ENCODE measurements at regions not wholly inside any gene's neighbourhood (a gene's known extent, or its start where the extent isn't known, plus 50 kb on each side); places are given as distances from the start of the nearest gene placed in this dataset.

DNA sequence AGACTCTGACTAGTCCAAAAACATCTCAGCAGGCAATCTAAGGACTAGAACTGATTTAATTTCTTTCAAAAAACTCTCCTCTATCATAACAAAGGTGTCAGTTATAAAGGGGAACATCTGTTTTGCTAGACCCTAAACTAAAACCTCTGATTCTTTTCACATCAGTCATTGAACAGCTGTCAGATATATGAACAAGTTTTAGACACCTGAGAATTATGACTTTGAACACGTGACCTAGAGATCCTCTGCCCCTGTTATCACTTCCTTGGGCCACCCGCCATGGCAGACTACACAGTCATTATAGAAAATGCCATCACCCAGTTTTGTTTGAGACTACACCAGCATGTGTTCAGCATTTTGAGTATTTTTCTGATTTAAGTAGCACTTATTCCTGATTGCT, 282.3 kb upstream of the TBL1XR1 start:
- Histone ChIP-seq H3K27ac (peak overlapping the region; percentile 6 to 87 (median 84)), H3K4me1 (peaks cover 19 to 57% (median 20%) of the 10 kb centered on the region in 3 donors)

DNA sequence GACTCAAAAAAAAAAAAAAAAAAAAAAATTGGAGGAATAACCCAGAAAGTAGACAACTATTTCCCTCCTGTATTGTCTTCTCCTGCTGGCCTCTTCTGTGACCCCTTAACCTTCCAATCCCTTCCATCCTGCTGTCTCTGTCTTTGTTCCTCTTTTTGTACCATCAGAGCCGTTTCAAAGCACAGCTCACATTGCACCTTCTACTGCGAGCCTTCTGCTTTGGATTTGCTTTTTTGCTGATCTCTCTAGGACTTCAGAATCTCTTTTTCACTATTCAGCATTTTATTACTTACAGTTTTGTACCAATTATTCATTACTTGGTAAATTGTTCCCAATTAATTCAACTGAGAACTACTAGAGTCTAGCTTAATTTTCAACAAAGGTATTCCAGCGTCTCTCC, 284.0 kb upstream of the TBL1XR1 start:
- H3K4me1 ChIP-seq: peaks cover 19 to 52% (median 20%) of the 10 kb centered on the region in 3 donors
- no peak overlapping the region for H3K27ac ChIP-seq
- no peak for DNase-seq
- H3K9me3 ChIP-seq: no peaks in the 10 kb centered on the region
- 81 to 86% methylated on average over 3 of the region's 3 CpGs for WGBS, 2 donors
- no peak overlapping the region for H3K4me3 ChIP-seq
- no peaks in the 10 kb centered on the region for H3K27me3 ChIP-seq
- no peaks in the 10 kb centered on the region for H3K36me3 ChIP-seq
- no peak for TF ChIP-seq POLR2A (IDR thresholded peaks at IDR 0.05)
- TF ChIP-seq, protein P1, sequence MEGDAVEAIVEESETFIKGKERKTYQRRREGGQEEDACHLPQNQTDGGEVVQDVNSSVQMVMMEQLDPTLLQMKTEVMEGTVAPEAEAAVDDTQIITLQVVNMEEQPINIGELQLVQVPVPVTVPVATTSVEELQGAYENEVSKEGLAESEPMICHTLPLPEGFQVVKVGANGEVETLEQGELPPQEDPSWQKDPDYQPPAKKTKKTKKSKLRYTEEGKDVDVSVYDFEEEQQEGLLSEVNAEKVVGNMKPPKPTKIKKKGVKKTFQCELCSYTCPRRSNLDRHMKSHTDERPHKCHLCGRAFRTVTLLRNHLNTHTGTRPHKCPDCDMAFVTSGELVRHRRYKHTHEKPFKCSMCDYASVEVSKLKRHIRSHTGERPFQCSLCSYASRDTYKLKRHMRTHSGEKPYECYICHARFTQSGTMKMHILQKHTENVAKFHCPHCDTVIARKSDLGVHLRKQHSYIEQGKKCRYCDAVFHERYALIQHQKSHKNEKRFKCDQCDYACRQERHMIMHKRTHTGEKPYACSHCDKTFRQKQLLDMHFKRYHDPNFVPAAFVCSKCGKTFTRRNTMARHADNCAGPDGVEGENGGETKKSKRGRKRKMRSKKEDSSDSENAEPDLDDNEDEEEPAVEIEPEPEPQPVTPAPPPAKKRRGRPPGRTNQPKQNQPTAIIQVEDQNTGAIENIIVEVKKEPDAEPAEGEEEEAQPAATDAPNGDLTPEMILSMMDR (IDR thresholded peaks at IDR 0.05): no peak
- intact Hi-C loops (cut with DNase I): no loop called here

More for the DNA sequence above, 282.3 kb upstream of the TBL1XR1 start:
- H3K9me3 ChIP-seq: no peaks in the 10 kb centered on the region
- no peaks in the 10 kb centered on the region for H3K36me3 ChIP-seq
- intact Hi-C loops (cut with DNase I): no loop called here
- 91 to 96% methylated on average over 2 of the region's 2 CpGs for whole genome bisulfite sequencing, 2 donors
- H3K4me3 ChIP-seq: no peak overlapping the region
- TF ChIP-seq, protein P1 (IDR thresholded peaks at IDR 0.05): no peak
- no peak for TF ChIP-seq POLR2A (IDR thresholded peaks at IDR 0.05)
- H3K27me3 ChIP-seq: no peaks in the 10 kb centered on the region
- no peak for DNase-seq

DNA sequence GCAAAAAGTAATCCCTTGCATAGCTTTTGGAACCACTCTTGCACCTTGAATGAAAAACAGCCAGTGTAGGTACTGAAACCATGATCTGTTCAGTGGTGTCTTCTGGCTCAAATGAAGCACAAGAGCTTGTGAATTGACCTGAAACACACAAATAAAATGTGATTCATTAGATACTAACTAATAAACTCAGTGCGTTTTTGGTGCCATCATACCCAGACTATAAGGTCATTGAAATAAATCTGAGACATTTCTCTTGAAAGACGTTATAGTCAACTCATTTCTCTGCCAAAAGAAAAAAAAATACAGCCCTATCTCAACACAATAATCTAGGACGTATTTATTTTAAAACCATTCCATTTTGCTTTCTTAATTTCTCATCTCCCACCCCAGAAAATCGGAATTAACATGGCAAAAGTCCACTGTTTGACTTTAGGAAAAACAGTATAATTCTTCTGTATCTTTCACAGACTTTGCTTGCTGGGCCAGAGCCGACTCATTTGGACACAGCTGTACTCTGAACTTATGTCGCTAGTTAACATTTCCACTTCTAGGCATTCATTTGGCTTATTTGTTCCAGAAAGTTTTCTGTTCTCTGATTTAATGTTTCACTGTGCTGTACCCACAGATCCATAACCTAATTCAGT, 284.9 kb upstream of the TBL1XR1 start:
- intact Hi-C loops (cut with DNase I): no loop called here
- WGBS, 2 donors: 75 to 81% methylated on average over 6 of the region's 6 CpGs

DNA sequence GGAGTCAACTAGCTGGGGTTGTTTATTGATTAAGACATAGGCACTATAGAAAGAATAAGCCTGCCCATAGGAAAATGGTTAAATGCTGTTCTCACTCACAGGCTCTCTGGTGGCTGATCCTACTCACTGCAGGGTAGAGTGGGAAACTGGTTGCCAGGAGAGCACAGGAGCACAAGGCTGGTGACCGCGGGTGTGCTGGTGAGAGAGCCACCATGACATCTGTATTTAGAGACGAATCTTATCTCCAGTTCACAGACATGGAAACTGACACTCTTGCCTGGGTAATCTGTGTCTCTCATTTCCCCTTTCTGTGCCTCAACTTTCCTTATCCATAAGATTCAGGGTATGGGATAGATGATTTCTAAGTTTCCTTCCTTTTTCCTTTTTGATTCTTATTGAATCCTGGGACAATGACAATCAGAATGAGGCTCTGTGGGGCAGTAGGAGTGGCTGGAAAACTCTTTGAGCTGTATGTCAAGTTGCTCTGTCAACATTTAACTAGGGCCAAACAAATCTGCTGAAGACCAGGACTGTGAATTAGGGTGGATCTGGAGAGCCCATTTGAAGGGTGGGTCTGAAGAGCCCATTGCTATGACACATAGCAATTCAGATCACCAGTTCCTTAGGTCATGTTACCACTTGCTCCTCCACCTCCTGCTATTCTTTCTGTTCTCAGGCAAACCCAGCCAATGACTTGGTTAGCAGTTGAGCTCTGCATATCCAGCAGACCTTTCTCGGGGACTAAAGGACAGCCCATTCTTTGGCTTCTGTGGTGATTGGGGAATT, 286.1 kb upstream of the TBL1XR1 start:
- intact Hi-C loops (cut with DNase I): no loop called here
- H3K36me3 ChIP-seq: no peaks in the 10 kb centered on the region
- H3K9me3 ChIP-seq: no peaks in the 10 kb centered on the region
- WGBS, 2 donors: 72 to 80% methylated on average over 3 to 4 of the region's 4 CpGs
- no peak overlapping the region for H3K4me3 ChIP-seq
- peak overlapping the region; percentile 40 to 79 (median 65) for H3K27ac ChIP-seq
- DNase-seq: no peak
- no peaks in the 10 kb centered on the region for H3K27me3 ChIP-seq
- no peak for TF ChIP-seq POLR2A (IDR thresholded peaks at IDR 0.05)
- TF ChIP-seq, protein P1 (IDR thresholded peaks at IDR 0.05): peak in 2 of 6 experiments; percentile 20 to 46
- H3K4me1 ChIP-seq: peaks cover 10 to 38% (median 12%) of the 10 kb centered on the region in 3 donors

More for the DNA sequence above, 284.9 kb upstream of the TBL1XR1 start:
- Histone ChIP-seq H3K4me3 (no peak overlapping the region), H3K27me3 (no peaks in the 10 kb centered on the region), H3K36me3 (no peaks in the 10 kb centered on the region), H3K4me1 (peaks cover 19 to 50% (median 20%) of the 10 kb centered on the region in 3 donors), H3K27ac (peak overlapping the region in 2 of 4 donors; percentile 77 to 79), H3K9me3 (no peaks in the 10 kb centered on the region)
- DNase-seq: no peak
- TF ChIP-seq POLR2A (IDR thresholded peaks at IDR 0.05): no peak
- TF ChIP-seq, protein P1 (IDR thresholded peaks at IDR 0.05): no peak

DNA sequence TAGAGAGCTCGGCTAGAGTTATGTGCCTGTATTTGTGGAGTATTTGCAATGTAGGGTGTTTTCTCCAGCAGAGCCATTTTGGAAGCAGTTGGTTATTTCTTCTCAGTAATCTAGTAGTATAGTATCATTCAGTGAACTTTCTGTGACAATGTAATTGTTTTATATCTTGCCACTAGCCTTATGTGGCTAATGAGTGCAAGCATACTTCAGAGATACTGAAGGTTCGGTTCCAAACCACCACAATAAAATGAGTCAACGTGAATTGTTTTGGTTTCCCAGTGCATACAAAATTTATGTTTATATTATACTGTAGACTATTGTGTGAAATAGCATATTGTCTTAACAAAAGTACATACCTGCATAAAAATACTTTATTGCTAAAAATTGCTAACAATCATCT, 286.9 kb upstream of the TBL1XR1 start:
- peak overlapping the region in 3 of 4 donors; percentile 53 to 79 (median 77) for H3K27ac ChIP-seq
- H3K36me3 ChIP-seq: no peaks in the 10 kb centered on the region
- WGBS, 2 donors: 70 to 81% methylated on average over 3 of the region's 3 CpGs
- intact Hi-C loops (cut with DNase I): no loop called here
- TF ChIP-seq, protein P1 (IDR thresholded peaks at IDR 0.05): no peak
- no peak for TF ChIP-seq POLR2A (IDR thresholded peaks at IDR 0.05)
- H3K4me1 ChIP-seq: peaks cover 3 to 30% (median 6%) of the 10 kb centered on the region in 3 donors
- H3K27me3 ChIP-seq: no peaks in the 10 kb centered on the region
- no peak for DNase-seq
- no peaks in the 10 kb centered on the region for H3K9me3 ChIP-seq
- no peak overlapping the region for H3K4me3 ChIP-seq
